ENCODE measurements at regions not wholly inside any gene's neighbourhood (a gene's known extent, or its start where the extent isn't known, plus 50 kb on each side); places are given as distances from the start of the nearest gene placed in this dataset.

DNA sequence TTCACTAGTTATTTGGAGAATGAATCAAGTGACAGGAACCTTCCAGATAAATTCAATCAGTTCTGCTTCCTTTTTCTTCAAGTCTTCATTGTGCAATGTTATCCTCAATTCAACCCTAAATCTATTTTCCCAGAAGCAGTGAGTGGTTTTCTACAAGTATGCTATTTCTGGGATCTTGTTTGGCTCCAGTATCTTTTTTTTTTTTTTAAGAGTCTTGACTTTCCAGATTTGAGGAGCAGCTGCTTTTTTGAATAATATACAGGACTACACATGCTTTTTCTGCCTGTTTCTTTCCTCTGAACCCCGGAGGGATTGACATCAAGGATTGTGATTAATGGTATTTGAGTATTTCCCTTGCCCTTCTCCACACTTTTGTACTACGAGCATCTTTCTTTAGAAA is 339.2 kb upstream of the JAG1 start:
- no peak overlapping the region for H3K27ac ChIP-seq (ENCODE audit: low read depth, low read length)
- no peak for FAIRE-seq
- H3K4me1 ChIP-seq (replicated peaks in 1 of 4; ENCODE audit: control insufficient read depth in 3 of 4, insufficient read depth in 4 of 4, low read length in 3 of 4): no peaks in the 10 kb centered on the region
- H4K8ac ChIP-seq (ENCODE audit: extremely low read depth, insufficient read depth, low read length): no peak overlapping the region
- no peak overlapping the region for H3K23ac ChIP-seq (ENCODE audit: insufficient read length)
- H2AFZ ChIP-seq (ENCODE audit: low read length): no peak overlapping the region
- no peaks in the 10 kb centered on the region for H3K79me1 ChIP-seq (ENCODE audit: low read depth, low read length)
- H3K27me3 ChIP-seq (replicated peaks in 1 of 4; ENCODE audit: control insufficient read depth in 3 of 4, extremely low read depth in 1 of 4, insufficient read depth in 3 of 4, low read length in 3 of 4): no peaks in the 10 kb centered on the region
- H3K9ac ChIP-seq (replicated peaks in 1 of 4; ENCODE audit: extremely low read depth in 1 of 4, low read depth in 3 of 4, low read length in 3 of 4): no peak overlapping the region
- no peak overlapping the region for H2BK15ac ChIP-seq (ENCODE audit: low read length)
- no peak overlapping the region for H2BK20ac ChIP-seq (ENCODE audit: low read length)
- POLR2A ChIA-PET (ENCODE audit: partially characterized antibody): no interaction called here
- H3K23me2 ChIP-seq (ENCODE audit: low read depth, low read length): no peaks in the 10 kb centered on the region
- no peak overlapping the region for H3K4me2 ChIP-seq (ENCODE audit: insufficient read depth in 1 of 2, low read depth in 2 of 2, low read length in 2 of 2)
- H3K4me3 ChIP-seq (ENCODE audit: extremely low read depth in 1 of 4, insufficient read depth in 2 of 4, low read depth in 3 of 4, low read length in 4 of 4): no peak overlapping the region
- H2BK120ac ChIP-seq (replicated peaks; ENCODE audit: low read depth, low read length): no peak overlapping the region
- no peaks in the 10 kb centered on the region for H3K79me2 ChIP-seq (ENCODE audit: control insufficient read depth in 1 of 2, insufficient read depth in 2 of 2, low read length in 2 of 2)
- no peak overlapping the region for H4K91ac ChIP-seq (replicated peaks; ENCODE audit: insufficient read length, low read length)
- no peak overlapping the region for H2AK5ac ChIP-seq (ENCODE audit: low read depth, low read length)
- no peak overlapping the region for H2BK12ac ChIP-seq (ENCODE audit: low read depth, low read length)
- H3K18ac ChIP-seq (ENCODE audit: extremely low read depth, low read length): no peak overlapping the region
- no peak overlapping the region for H3K56ac ChIP-seq (replicated peaks; ENCODE audit: insufficient read length, low read depth, low read length)
- WGBS, 2 experiments (ENCODE audit: extremely low coverage in 1 of 2, insufficient coverage in 1 of 2, insufficient read length in 1 of 2, insufficient replicate concordance in 2 of 2, low coverage in 1 of 2, low lambda C conversion rate in 2 of 2, missing lambda C conversion rate in 1 of 2): 93% methylated on average over 2 of the region's 2 CpGs; no CpG with 5 or more reads in 1 of the 2 experiments
- no peak for DNase-seq (ENCODE audit: low read depth in 1 of 2, low spot score in 2 of 2)
- H4K20me1 ChIP-seq (replicated peaks in 1 of 2; ENCODE audit: control insufficient read depth in 1 of 2, insufficient read depth in 2 of 2, low read length in 2 of 2): no peaks in the 10 kb centered on the region
- no peaks in the 10 kb centered on the region for H3K36me3 ChIP-seq (ENCODE audit: control insufficient read depth in 2 of 4, insufficient read depth in 4 of 4, low read length in 3 of 4)
- no peak overlapping the region for H3K4ac ChIP-seq (replicated peaks; ENCODE audit: insufficient read length, low read depth, low read length)
- H4K5ac ChIP-seq (ENCODE audit: insufficient read length, low read depth, low read length): no peak overlapping the region
- no peak overlapping the region for H3K14ac ChIP-seq (ENCODE audit: insufficient read length)
- H2BK5ac ChIP-seq (ENCODE audit: low read depth, low read length): no peak overlapping the region
- no peaks in the 10 kb centered on the region for H3K9me3 ChIP-seq (ENCODE audit: insufficient read depth in 2 of 2, low read depth in 1 of 2, low read length in 1 of 2)
- CTCF ChIA-PET (ENCODE audit: partially characterized antibody): no interaction called here
- TF ChIP-seq KDM5A (IDR thresholded peaks at IDR 0.05; ENCODE audit: low read length): no peak
- no peak for TF ChIP-seq YY1 (IDR thresholded peaks at IDR 0.05; ENCODE audit: low read depth, low read length)
- TF ChIP-seq, protein P1, sequence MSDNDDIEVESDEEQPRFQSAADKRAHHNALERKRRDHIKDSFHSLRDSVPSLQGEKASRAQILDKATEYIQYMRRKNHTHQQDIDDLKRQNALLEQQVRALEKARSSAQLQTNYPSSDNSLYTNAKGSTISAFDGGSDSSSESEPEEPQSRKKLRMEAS (IDR thresholded peaks at IDR 0.05): no peak
- no peak for TF ChIP-seq CREB1 (IDR thresholded peaks at IDR 0.05)
- no peak for TF ChIP-seq TAF1 (IDR thresholded peaks at IDR 0.05; ENCODE audit: low read depth, low read length)
- TF ChIP-seq TAF7 (optimal IDR thresholded peaks at IDR 0.05; ENCODE audit: borderline replicate concordance, low read depth, low read length): no peak
- no peak for TF ChIP-seq GTF2F1 (IDR thresholded peaks at IDR 0.05; ENCODE audit: borderline replicate concordance, low read depth, low read length)
- TF ChIP-seq TBP (IDR thresholded peaks at IDR 0.05; ENCODE audit: low read depth, low read length): no peak
- TF ChIP-seq SRF (IDR thresholded peaks at IDR 0.05; ENCODE audit: low read depth, low read length): no peak
- TF ChIP-seq JUND (IDR thresholded peaks at IDR 0.05; ENCODE audit: low read length): no peak
- no peak for TF ChIP-seq HDAC2 (IDR thresholded peaks at IDR 0.05; ENCODE audit: borderline replicate concordance in 1 of 2, low read depth in 2 of 2, low read length in 2 of 2)
- TF ChIP-seq RFX5 (IDR thresholded peaks at IDR 0.05; ENCODE audit: borderline replicate concordance, low read depth, low read length): no peak
- no peak for TF ChIP-seq TCF12 (IDR thresholded peaks at IDR 0.05; ENCODE audit: low read depth, low read length)
- no peak for TF ChIP-seq NANOG (IDR thresholded peaks at IDR 0.05; ENCODE audit: insufficient read depth, low read depth, low read length, poor library complexity, severe bottlenecking)
- TF ChIP-seq NRF1 (IDR thresholded peaks at IDR 0.05; ENCODE audit: low read depth, low read length): no peak
- no peak for TF ChIP-seq RAD21 (IDR thresholded peaks at IDR 0.05 in 1 of 2, conservative IDR thresholded peaks at IDR 0.05 in 1 of 2; ENCODE audit: low read depth in 2 of 2, low read length in 2 of 2)

All from H1 (cell line).